HCT116 (cell line): ENCODE measurements at regions not wholly inside any gene's neighbourhood (a gene's known extent, or its start where the extent isn't known, plus 50 kb on each side); places are given as distances from the start of the nearest gene placed in this dataset.

Experiments used
- EZH2 ChIP-seq: fragments of 200-600 bp; sonication (generic); IDR thresholded peaks from 2 replicates; pipeline ENCODE4 v1.6.1; 2017; ENCODE audit warnings: antibody characterized with exemption, mixed run types
- EZH2phosphoT487 ChIP-seq: fragments of 200-600 bp; IDR thresholded peaks from 2 replicates; pipeline ENCODE4 v1.6.1; 2018; ENCODE audit warnings: antibody characterized with exemption, borderline replicate concordance
- POLR2A ChIP-seq: IDR thresholded peaks from 2 replicates; pipeline ENCODE4 v1.7.0; 2011; ENCODE audit warnings: borderline replicate concordance; ENCODE audit not compliant: insufficient read depth, insufficient read length; ENCODE audit errors: extremely low read depth
- POLR2AphosphoS5 ChIP-seq: IDR thresholded peaks from 2 replicates; pipeline ENCODE4 v1.6.1; 2011; ENCODE audit warnings: mild to moderate bottlenecking, low read depth, low read length, moderate library complexity
- SP1 ChIP-seq: IDR thresholded peaks from 2 replicates; pipeline ENCODE4 v1.6.1; 2012; ENCODE audit warnings: low read depth
- ZFX ChIP-seq: fragments of 450-650 bp; IDR thresholded peaks from 2 replicates; pipeline ENCODE4 v1.6.1; 2017
- ZNF274 ChIP-seq: fragments of 200-500 bp; sonication (Bioruptor generic); IDR thresholded peaks from 2 replicates; pipeline ENCODE4 v1.6.1; 2014; ENCODE audit warnings: mild to moderate bottlenecking, low read depth, low read length, inconsistent platforms
- TF ChIP-seq, protein P1 (sequence below), 3 experiments: fragments of 200-600 bp in 1 of 3; sonication (generic) in 1 of 3; IDR thresholded peaks in 2 of 3; conservative IDR thresholded peaks in 1 of 3; 2 replicates each; pipeline ENCODE4 v1.5.1; 2012 to 2017; ENCODE audit warnings: low read depth in 2 of 3, low read length in 2 of 3, antibody characterized with exemption in 1 of 3, borderline replicate concordance in 1 of 3, control low read depth in 1 of 3, mild to moderate bottlenecking in 1 of 3, mixed read lengths in 1 of 3, mixed run types in 1 of 3, moderate library complexity in 1 of 3; ENCODE audit not compliant: insufficient read depth in 1 of 3
- TF ChIP-seq, protein P2 (sequence below): IDR thresholded peaks from 2 replicates; pipeline ENCODE4 v1.6.1; 2012; ENCODE audit warnings: low read depth
- TF ChIP-seq, protein P3 (sequence below): IDR thresholded peaks from 2 replicates; pipeline ENCODE4 v1.6.1; 2012

DNA sequence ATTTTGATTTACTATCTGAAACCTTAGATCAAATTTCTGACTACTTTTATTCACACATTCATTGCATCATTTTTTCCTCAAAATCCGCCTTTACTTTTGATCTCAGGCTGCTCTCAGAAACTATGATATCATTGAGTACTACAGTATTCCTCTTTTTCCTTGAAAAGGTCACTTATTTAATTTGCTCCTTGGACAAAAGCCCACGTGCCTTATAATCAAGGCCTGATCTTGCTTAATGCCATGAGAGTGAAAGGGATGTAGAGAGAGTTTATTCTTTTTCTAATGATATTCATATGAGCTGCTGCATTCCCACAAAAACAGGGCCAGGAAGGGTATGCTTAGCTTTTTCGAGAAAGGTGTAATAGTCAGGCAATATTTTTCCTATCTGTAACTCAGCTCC, 327.0 kb downstream of the ETS1 start:
- TF ChIP-seq SP1 (no peak), EZH2 (no peak), EZH2phosphoT487 (no peak), POLR2AphosphoS5 (no peak), POLR2A (no peak), ZFX (no peak), ZNF274 (no peak)
- TF ChIP-seq, protein P1, sequence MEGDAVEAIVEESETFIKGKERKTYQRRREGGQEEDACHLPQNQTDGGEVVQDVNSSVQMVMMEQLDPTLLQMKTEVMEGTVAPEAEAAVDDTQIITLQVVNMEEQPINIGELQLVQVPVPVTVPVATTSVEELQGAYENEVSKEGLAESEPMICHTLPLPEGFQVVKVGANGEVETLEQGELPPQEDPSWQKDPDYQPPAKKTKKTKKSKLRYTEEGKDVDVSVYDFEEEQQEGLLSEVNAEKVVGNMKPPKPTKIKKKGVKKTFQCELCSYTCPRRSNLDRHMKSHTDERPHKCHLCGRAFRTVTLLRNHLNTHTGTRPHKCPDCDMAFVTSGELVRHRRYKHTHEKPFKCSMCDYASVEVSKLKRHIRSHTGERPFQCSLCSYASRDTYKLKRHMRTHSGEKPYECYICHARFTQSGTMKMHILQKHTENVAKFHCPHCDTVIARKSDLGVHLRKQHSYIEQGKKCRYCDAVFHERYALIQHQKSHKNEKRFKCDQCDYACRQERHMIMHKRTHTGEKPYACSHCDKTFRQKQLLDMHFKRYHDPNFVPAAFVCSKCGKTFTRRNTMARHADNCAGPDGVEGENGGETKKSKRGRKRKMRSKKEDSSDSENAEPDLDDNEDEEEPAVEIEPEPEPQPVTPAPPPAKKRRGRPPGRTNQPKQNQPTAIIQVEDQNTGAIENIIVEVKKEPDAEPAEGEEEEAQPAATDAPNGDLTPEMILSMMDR (IDR thresholded peaks at IDR 0.05 in 2 of 3, conservative IDR thresholded peaks at IDR 0.05 in 1 of 3; ENCODE audit: borderline replicate concordance in 1 of 3, insufficient read depth in 1 of 3, low read depth in 2 of 3, low read length in 2 of 3), result no peak
- TF ChIP-seq, protein P2, sequence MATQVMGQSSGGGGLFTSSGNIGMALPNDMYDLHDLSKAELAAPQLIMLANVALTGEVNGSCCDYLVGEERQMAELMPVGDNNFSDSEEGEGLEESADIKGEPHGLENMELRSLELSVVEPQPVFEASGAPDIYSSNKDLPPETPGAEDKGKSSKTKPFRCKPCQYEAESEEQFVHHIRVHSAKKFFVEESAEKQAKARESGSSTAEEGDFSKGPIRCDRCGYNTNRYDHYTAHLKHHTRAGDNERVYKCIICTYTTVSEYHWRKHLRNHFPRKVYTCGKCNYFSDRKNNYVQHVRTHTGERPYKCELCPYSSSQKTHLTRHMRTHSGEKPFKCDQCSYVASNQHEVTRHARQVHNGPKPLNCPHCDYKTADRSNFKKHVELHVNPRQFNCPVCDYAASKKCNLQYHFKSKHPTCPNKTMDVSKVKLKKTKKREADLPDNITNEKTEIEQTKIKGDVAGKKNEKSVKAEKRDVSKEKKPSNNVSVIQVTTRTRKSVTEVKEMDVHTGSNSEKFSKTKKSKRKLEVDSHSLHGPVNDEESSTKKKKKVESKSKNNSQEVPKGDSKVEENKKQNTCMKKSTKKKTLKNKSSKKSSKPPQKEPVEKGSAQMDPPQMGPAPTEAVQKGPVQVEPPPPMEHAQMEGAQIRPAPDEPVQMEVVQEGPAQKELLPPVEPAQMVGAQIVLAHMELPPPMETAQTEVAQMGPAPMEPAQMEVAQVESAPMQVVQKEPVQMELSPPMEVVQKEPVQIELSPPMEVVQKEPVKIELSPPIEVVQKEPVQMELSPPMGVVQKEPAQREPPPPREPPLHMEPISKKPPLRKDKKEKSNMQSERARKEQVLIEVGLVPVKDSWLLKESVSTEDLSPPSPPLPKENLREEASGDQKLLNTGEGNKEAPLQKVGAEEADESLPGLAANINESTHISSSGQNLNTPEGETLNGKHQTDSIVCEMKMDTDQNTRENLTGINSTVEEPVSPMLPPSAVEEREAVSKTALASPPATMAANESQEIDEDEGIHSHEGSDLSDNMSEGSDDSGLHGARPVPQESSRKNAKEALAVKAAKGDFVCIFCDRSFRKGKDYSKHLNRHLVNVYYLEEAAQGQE, result no peak
- TF ChIP-seq, protein P3, sequence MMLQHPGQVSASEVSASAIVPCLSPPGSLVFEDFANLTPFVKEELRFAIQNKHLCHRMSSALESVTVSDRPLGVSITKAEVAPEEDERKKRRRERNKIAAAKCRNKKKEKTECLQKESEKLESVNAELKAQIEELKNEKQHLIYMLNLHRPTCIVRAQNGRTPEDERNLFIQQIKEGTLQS, result no peak
